Lower leg skin (tissue), 4 donors: ENCODE measurements at regions not wholly inside any gene's neighbourhood (a gene's known extent, or its start where the extent isn't known, plus 50 kb on each side); places are given as distances from the start of the nearest gene placed in this dataset.
"Not testable (repeated sequence)": the region's sequence is repeated elsewhere in the genome, so short reads cannot be mapped to it uniquely, and the experiment has no call there.

Source experiments
- DNase-seq, 2 donors: peaks; one replicate each; pipeline ENCODE4 v3.0.0-alpha.2; 2019; ENCODE audit warnings: low spot score in 2 of 2
- H3K4me3 ChIP-seq: fragments of 200-600 bp; sonication (generic); 2 replicates; pipeline ENCODE4 v1.5.1; 2017; ENCODE audit warnings: mild to moderate bottlenecking, low read depth; ENCODE audit not compliant: poor library complexity, severe bottlenecking
- POLR2A ChIP-seq, 2 donors: fragments of 450-650 bp; IDR thresholded peaks; one replicate each; pipeline ENCODE4 v1.6.1; 2016 to 2017; ENCODE audit warnings: antibody characterized with exemption in 2 of 2, mild to moderate bottlenecking in 1 of 2, moderate library complexity in 1 of 2
- WGBS, 2 donors: methylation state at CpG; one replicate each; pipeline ENCODE4 v1.1.5; 2018; 5-methylcytosine and 5-hydroxymethylcytosine counted together
- intact Hi-C: fragments of 100-400 bp; cut with DNase I; formaldehyde crosslinking; loops from one replicate; pipeline ENCODE4 v1.15.0; 2023; ENCODE audit warnings: low total_unique reads
- TF ChIP-seq, protein P1 (sequence below), 3 donors: fragments of 450-650 bp; IDR thresholded peaks; one replicate each; pipeline ENCODE4 v1.5.1; 2016; ENCODE audit warnings: antibody characterized with exemption in 3 of 3, mild to moderate bottlenecking in 3 of 3, moderate library complexity in 2 of 3

DNA sequence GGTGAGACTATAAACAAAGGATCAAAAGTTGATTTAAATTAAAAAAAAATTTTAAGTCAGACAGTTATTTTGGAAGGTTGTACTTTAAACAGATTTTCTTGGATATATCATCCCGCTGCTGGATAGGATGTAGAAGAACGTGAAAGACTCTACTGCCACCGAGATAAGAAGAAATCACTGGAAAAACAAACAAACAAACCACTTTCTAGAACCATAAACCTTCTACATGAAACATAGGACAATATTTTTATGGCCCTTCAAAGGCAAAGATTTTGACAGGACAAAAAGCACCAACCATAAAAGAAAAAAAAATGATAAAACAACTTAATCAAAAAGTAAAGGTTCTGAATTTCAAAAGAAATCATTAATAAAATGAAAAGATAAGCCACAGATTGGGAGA is 268.2 kb upstream of the DAAM1 start:
- TF ChIP-seq POLR2A (IDR thresholded peaks at IDR 0.05) = no peak
- TF ChIP-seq, protein P1, sequence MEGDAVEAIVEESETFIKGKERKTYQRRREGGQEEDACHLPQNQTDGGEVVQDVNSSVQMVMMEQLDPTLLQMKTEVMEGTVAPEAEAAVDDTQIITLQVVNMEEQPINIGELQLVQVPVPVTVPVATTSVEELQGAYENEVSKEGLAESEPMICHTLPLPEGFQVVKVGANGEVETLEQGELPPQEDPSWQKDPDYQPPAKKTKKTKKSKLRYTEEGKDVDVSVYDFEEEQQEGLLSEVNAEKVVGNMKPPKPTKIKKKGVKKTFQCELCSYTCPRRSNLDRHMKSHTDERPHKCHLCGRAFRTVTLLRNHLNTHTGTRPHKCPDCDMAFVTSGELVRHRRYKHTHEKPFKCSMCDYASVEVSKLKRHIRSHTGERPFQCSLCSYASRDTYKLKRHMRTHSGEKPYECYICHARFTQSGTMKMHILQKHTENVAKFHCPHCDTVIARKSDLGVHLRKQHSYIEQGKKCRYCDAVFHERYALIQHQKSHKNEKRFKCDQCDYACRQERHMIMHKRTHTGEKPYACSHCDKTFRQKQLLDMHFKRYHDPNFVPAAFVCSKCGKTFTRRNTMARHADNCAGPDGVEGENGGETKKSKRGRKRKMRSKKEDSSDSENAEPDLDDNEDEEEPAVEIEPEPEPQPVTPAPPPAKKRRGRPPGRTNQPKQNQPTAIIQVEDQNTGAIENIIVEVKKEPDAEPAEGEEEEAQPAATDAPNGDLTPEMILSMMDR (IDR thresholded peaks at IDR 0.05) = no peak
- no peak for DNase-seq
- intact Hi-C loops = no loop called here
- H3K4me3 ChIP-seq = no peak overlapping the region
- WGBS, 2 donors = 81 to 87% methylated on average over 3 of the region's 3 CpGs

DNA sequence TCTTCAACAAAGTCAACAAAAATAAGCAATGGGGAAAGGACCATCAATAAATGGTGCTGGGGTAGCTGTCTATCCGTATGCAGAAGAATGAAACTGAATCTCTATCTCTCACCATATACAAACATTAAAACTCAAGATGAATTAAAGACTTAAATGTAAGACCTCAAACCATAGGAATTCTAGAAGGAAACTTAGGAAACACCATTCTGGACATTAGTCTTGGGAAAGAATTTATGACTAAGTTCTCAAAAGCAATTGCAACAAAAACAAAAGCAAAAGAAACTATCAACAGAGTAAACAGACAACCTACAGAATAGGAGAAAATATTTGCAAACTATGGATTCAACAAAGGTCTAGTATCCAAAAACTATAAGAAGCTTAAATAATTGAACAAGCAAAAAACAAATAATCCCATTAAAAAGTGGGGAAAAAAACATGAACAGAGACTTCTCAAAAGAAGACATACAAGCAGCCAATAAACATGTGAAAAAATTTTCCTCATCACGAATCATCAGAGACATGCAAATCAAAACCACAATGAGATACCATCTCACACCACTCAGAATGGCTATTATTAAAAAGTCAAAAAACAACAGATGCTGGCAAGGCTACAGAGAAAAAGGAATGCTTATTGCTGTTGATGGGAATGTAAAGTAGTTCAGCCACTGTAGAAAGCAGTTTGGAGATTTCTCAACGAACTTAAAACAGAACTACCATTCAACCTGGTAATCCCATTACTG is 266.1 kb upstream of the DAAM1 start:
- intact Hi-C loops, DNase-seq, H3K4me3 ChIP-seq: not testable (repeated sequence)
- 47 to 51% methylated on average over 3 of the region's 3 CpGs for WGBS, 2 donors

DNA sequence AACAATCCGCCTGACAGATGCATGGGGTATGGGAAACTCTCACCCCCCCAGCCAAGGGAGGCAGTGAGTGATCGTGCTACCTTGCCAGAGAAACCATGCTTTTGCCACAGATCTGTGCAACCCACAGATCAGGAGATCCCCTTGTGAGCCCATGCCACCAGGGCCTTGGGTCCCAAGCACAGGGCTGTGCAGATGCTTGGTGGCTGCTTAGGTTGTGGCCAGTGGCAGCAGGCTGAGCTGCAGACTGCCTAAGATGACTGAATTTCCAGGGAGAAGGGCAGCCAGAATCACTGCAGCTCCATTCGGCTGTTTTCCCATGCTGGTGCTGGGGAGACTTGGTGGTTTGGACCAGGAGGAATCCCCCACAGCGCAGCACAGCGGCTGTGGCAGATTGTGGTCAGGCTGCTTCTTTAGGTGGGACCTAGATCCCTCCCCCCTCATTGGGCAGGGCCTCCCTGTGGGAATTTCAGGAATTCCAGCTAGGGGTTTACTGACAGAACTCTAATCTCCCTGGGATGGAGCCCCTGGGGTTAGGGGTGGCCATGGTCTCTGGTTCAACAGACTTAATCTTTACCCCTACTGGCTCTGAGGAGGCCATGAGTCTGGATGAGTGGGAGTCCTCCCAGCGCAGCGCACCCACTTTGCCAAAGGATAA is 264.6 kb upstream of the DAAM1 start:
- intact Hi-C loops = no loop called here
- no peak overlapping the region for H3K4me3 ChIP-seq
- DNase-seq = no peak
- TF ChIP-seq, protein P1 (IDR thresholded peaks at IDR 0.05) = no peak
- TF ChIP-seq POLR2A (IDR thresholded peaks at IDR 0.05) = no peak
- 78 to 81% methylated on average over 7 of the region's 7 CpGs for WGBS, 2 donors

- 14 to 15% methylated on average over 2 of the region's 2 CpGs for WGBS, 2 donors
- no peak overlapping the region for H3K4me3 ChIP-seq
- TF ChIP-seq, protein P1 (IDR thresholded peaks at IDR 0.05) = no peak
- no peak for TF ChIP-seq POLR2A (IDR thresholded peaks at IDR 0.05)
- intact Hi-C loops = no loop called here
- DNase-seq = no peak
These were observed 246.8 kb upstream of the DAAM1 start for GRCh38 chr14:58941629-58942028.

DNA sequence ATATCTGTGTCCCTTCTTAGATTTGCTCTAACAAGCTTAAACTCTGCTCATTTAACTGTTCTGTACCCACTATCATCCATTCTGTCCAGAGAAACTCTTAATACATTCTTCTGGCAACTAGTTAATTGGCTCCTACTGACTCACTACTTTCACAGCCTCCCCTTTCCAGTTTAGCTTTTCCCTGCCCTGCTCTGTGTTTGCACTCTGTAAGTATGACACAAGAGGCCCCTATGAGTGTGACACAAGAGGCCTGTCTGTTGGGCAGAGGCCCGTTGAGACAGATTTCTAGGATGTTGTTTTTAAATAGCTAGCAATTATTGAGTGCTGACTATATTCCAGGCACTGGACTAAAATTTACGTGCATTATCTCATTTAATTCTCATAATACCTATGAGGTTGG is 246.0 kb upstream of the DAAM1 start:
- DNase-seq = no peak
- 52 to 60% methylated on average over 2 of the region's 2 CpGs for WGBS, 2 donors
- intact Hi-C loops = no loop called here
- no peak overlapping the region for H3K4me3 ChIP-seq
- TF ChIP-seq, protein P1 (IDR thresholded peaks at IDR 0.05) = no peak
- TF ChIP-seq POLR2A (IDR thresholded peaks at IDR 0.05) = no peak

- DNase-seq = no peak
- no peak overlapping the region for H3K4me3 ChIP-seq
- intact Hi-C loops = no loop called here
- no peak for TF ChIP-seq POLR2A (IDR thresholded peaks at IDR 0.05)
- TF ChIP-seq, protein P1 (IDR thresholded peaks at IDR 0.05) = no peak
- 50 to 53% methylated on average over 6 of the region's 6 CpGs for WGBS, 2 donors
These were observed 244.0 kb upstream of the DAAM1 start for GRCh38 chr14:58944343-58944967.
